ENCODE measurements at regions not wholly inside any gene's neighbourhood (a gene's known extent, or its start where the extent isn't known, plus 50 kb on each side); places are given as distances from the start of the nearest gene placed in this dataset.

DNA sequence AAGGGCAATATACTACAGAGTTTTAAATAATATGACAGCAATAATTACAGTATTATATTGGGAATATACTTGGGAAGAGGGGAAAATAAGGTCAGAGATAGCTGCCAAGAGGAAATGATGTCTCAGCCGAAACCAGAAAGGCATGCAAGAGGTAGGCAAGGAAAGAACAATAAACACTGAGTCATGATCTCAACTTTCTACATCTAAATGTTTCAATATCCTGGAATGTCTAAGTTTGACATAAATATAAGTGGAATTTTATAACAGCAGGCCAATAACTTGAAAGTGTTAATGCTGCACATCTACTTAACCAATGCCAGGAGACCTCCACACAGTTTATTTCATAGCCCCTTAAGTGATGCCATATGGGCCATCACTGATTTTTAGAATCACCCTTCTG, 99.8 kb upstream of the CPNE4 start:
- TF ChIP-seq, protein P1, sequence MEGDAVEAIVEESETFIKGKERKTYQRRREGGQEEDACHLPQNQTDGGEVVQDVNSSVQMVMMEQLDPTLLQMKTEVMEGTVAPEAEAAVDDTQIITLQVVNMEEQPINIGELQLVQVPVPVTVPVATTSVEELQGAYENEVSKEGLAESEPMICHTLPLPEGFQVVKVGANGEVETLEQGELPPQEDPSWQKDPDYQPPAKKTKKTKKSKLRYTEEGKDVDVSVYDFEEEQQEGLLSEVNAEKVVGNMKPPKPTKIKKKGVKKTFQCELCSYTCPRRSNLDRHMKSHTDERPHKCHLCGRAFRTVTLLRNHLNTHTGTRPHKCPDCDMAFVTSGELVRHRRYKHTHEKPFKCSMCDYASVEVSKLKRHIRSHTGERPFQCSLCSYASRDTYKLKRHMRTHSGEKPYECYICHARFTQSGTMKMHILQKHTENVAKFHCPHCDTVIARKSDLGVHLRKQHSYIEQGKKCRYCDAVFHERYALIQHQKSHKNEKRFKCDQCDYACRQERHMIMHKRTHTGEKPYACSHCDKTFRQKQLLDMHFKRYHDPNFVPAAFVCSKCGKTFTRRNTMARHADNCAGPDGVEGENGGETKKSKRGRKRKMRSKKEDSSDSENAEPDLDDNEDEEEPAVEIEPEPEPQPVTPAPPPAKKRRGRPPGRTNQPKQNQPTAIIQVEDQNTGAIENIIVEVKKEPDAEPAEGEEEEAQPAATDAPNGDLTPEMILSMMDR (IDR thresholded peaks at IDR 0.05): no peak
- TF ChIP-seq TCF7L2 (IDR thresholded peaks at IDR 0.05; ENCODE audit: low read depth, low read length): no peak
- TF ChIP-seq SIN3A (IDR thresholded peaks at IDR 0.05; ENCODE audit: borderline replicate concordance, insufficient read depth, low read depth, low read length): no peak
- TF ChIP-seq, protein P2, sequence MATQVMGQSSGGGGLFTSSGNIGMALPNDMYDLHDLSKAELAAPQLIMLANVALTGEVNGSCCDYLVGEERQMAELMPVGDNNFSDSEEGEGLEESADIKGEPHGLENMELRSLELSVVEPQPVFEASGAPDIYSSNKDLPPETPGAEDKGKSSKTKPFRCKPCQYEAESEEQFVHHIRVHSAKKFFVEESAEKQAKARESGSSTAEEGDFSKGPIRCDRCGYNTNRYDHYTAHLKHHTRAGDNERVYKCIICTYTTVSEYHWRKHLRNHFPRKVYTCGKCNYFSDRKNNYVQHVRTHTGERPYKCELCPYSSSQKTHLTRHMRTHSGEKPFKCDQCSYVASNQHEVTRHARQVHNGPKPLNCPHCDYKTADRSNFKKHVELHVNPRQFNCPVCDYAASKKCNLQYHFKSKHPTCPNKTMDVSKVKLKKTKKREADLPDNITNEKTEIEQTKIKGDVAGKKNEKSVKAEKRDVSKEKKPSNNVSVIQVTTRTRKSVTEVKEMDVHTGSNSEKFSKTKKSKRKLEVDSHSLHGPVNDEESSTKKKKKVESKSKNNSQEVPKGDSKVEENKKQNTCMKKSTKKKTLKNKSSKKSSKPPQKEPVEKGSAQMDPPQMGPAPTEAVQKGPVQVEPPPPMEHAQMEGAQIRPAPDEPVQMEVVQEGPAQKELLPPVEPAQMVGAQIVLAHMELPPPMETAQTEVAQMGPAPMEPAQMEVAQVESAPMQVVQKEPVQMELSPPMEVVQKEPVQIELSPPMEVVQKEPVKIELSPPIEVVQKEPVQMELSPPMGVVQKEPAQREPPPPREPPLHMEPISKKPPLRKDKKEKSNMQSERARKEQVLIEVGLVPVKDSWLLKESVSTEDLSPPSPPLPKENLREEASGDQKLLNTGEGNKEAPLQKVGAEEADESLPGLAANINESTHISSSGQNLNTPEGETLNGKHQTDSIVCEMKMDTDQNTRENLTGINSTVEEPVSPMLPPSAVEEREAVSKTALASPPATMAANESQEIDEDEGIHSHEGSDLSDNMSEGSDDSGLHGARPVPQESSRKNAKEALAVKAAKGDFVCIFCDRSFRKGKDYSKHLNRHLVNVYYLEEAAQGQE (IDR thresholded peaks at IDR 0.05; ENCODE audit: insufficient read depth in 1 of 2, low read depth in 2 of 2, low read length in 1 of 2): no peak
- TF ChIP-seq POLR2AphosphoS5 (IDR thresholded peaks at IDR 0.05; ENCODE audit: low read depth, low read length): no peak

All from Panc1 (cell line).